ENCODE measurements at regions not wholly inside any gene's neighbourhood (a gene's known extent, or its start where the extent isn't known, plus 50 kb on each side); places are given as distances from the start of the nearest gene placed in this dataset.

DNA sequence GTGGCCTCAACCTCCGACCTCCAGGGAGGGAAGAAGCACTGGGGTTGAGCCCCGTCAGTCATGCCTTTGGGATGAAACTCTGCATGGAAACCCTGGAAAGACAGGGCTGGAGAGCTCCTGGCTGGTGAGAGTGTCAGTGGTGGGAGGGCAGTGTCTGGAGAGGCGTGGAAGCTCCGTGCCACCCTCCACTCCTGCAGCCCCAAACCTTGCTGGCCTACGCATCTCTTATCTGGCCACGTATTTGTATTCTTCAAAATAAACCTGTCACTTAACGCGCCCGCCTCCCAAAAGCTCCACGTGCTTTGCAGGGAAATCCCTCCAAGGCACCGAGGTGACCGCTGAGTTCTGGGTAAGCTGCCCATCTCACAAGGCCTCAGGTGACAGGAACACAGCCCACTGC, 84.3 kb downstream of the TEX29 start:
- CTCF ChIA-PET (ENCODE audit: unreplicated experiment): no interaction called here
- Histone ChIP-seq H3K4me1 (ENCODE audit: insufficient read depth, low read length, poor library complexity, severe bottlenecking) (no peaks in the 10 kb centered on the region), H2AFZ (ENCODE audit: low read length) (no peak overlapping the region), H3K36me3 (ENCODE audit: insufficient read depth, low read length) (no peaks in the 10 kb centered on the region), H3K4me2 (ENCODE audit: low read length) (no peak overlapping the region), H4K20me1 (ENCODE audit: insufficient read depth, low read length) (no peaks in the 10 kb centered on the region), H3K79me2 (ENCODE audit: insufficient read depth, low read depth, low read length) (no peaks in the 10 kb centered on the region), H3K27ac (ENCODE audit: low read depth, low read length, poor library complexity, severe bottlenecking) (no peak overlapping the region), H3K4me3 (ENCODE audit: low read depth, low read length, poor library complexity, severe bottlenecking) (no peak overlapping the region), H3K9me3 (ENCODE audit: low read length) (no peaks in the 10 kb centered on the region), H3K9me2 (ENCODE audit: insufficient read depth, low read length) (no peaks in the 10 kb centered on the region)
- POLR2A ChIA-PET: no interaction called here
- TF ChIP-seq EZH2phosphoT487 (IDR thresholded peaks at IDR 0.05; ENCODE audit: borderline replicate concordance, low read depth, low read length): no peak
- TF ChIP-seq, protein P1, sequence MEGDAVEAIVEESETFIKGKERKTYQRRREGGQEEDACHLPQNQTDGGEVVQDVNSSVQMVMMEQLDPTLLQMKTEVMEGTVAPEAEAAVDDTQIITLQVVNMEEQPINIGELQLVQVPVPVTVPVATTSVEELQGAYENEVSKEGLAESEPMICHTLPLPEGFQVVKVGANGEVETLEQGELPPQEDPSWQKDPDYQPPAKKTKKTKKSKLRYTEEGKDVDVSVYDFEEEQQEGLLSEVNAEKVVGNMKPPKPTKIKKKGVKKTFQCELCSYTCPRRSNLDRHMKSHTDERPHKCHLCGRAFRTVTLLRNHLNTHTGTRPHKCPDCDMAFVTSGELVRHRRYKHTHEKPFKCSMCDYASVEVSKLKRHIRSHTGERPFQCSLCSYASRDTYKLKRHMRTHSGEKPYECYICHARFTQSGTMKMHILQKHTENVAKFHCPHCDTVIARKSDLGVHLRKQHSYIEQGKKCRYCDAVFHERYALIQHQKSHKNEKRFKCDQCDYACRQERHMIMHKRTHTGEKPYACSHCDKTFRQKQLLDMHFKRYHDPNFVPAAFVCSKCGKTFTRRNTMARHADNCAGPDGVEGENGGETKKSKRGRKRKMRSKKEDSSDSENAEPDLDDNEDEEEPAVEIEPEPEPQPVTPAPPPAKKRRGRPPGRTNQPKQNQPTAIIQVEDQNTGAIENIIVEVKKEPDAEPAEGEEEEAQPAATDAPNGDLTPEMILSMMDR (conservative IDR thresholded peaks at IDR 0.05; ENCODE audit: low read length): no peak
- intact Hi-C loops (cut with micrococcal nuclease; ENCODE audit: unreplicated experiment): no loop called here
- no TSS peak for BruUV-seq (replicated peaks)
- DNase-seq (ENCODE audit: low spot score): no peak

DNA sequence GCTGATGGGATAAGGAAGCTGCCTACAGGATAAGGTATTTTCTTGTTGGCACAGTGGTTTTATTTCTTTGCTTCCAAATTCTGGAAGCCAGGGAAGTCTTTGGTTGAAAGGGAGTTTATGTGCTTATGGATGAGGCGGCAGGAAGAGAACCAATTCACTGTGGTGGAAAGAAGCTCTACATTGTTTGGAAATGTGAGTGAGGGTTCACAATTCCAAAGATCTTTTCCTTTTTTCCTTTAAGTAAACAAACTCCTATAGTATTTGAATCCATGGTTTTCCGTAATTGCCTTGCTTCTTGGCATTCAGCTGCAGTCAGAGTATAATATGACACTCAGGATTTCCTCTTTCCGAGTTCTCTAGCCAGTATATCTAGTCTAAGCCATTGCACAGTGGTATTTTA, 86.2 kb downstream of the TEX29 start:
- Histone ChIP-seq H3K9me2 (ENCODE audit: insufficient read depth, low read length) (no peaks in the 10 kb centered on the region), H3K36me3 (ENCODE audit: insufficient read depth, low read length) (no peaks in the 10 kb centered on the region), H3K4me2 (ENCODE audit: low read length) (no peak overlapping the region), H4K20me1 (ENCODE audit: insufficient read depth, low read length) (no peaks in the 10 kb centered on the region), H3K79me2 (ENCODE audit: insufficient read depth, low read depth, low read length) (no peaks in the 10 kb centered on the region), H3K9me3 (ENCODE audit: low read length) (no peaks in the 10 kb centered on the region), H2AFZ (ENCODE audit: low read length) (no peak overlapping the region), H3K27ac (ENCODE audit: low read depth, low read length, poor library complexity, severe bottlenecking) (no peak overlapping the region), H3K4me3 (ENCODE audit: low read depth, low read length, poor library complexity, severe bottlenecking) (no peak overlapping the region), H3K4me1 (ENCODE audit: insufficient read depth, low read length, poor library complexity, severe bottlenecking) (no peaks in the 10 kb centered on the region)
- ChIA-PET CTCF (ENCODE audit: unreplicated experiment) (no interaction called here), POLR2A (interaction anchor here (0.6 kb wide), 1 partner anchor 22 kb away, joined by 4 read pairs; no protein-coding TSS in a partner anchor)
- intact Hi-C loops (cut with micrococcal nuclease; ENCODE audit: unreplicated experiment): no loop called here
- no TSS peak for BruUV-seq (replicated peaks)
- TF ChIP-seq, protein P1 (conservative IDR thresholded peaks at IDR 0.05; ENCODE audit: low read length): no peak
- no peak for TF ChIP-seq EZH2phosphoT487 (IDR thresholded peaks at IDR 0.05; ENCODE audit: borderline replicate concordance, low read depth, low read length)
- DNase-seq (ENCODE audit: low spot score): no peak

DNA sequence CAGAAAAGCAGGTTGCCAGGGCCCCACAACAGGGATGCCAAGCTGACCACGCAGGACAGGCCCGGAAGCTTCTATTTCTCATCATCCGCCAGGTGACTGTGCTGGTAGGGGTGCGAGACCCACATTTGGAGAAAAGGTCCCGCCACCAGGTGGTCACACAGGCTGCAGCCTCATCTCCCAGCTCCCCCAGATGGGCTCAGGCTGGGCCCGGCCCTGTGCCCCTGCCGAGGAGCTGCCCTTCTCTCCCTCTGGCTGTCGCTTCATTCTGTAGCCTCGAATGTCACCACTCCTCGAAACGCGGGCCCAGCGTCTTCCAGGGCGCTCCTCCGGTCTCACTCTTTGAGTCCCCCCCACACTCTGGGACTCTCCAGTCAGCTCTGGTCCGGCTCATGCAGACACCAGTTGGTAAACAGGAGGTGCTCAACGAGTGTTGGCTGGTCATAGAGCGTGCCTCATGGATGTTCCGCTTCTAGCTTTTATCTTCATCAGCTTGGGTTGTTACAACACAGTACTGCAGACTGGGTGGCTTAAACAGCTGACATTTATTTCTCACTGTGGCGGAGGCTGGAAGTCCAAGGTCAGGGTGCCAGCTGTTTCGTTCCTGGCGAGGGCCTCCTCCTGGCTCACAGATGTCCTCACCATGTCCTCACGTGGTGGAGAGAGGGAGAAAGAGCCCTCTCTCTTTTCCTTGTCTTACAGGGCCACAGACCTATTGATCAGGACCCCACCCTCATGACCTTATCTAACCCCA, 87.1 kb downstream of the TEX29 start:
- POLR2A ChIA-PET: no interaction called here
- BruUV-seq (replicated peaks): no TSS peak
- no peak overlapping the region for H2AFZ ChIP-seq (ENCODE audit: low read length)
- CTCF ChIA-PET (ENCODE audit: unreplicated experiment): no interaction called here
- H3K9me3 ChIP-seq (ENCODE audit: low read length): no peaks in the 10 kb centered on the region
- DNase-seq (ENCODE audit: low spot score): no peak
- H3K27ac ChIP-seq (ENCODE audit: low read depth, low read length, poor library complexity, severe bottlenecking): no peak overlapping the region
- intact Hi-C loops (cut with micrococcal nuclease; ENCODE audit: unreplicated experiment): no loop called here
- no peaks in the 10 kb centered on the region for H3K79me2 ChIP-seq (ENCODE audit: insufficient read depth, low read depth, low read length)
- H3K36me3 ChIP-seq (ENCODE audit: insufficient read depth, low read length): no peaks in the 10 kb centered on the region
- no peaks in the 10 kb centered on the region for H3K4me1 ChIP-seq (ENCODE audit: insufficient read depth, low read length, poor library complexity, severe bottlenecking)
- H4K20me1 ChIP-seq (ENCODE audit: insufficient read depth, low read length): no peaks in the 10 kb centered on the region
- no peak overlapping the region for H3K4me3 ChIP-seq (ENCODE audit: low read depth, low read length, poor library complexity, severe bottlenecking)
- no peaks in the 10 kb centered on the region for H3K9me2 ChIP-seq (ENCODE audit: insufficient read depth, low read length)
- no peak overlapping the region for H3K4me2 ChIP-seq (ENCODE audit: low read length)
- no peak for TF ChIP-seq EZH2phosphoT487 (IDR thresholded peaks at IDR 0.05; ENCODE audit: borderline replicate concordance, low read depth, low read length)
- TF ChIP-seq, protein P1 (conservative IDR thresholded peaks at IDR 0.05; ENCODE audit: low read length): no peak
